ENCODE measurements at regions not wholly inside any gene's neighbourhood (a gene's known extent, or its start where the extent isn't known, plus 50 kb on each side); places are given as distances from the start of the nearest gene placed in this dataset.

GRCh38 chr14:57086271-57087162 is 182.2 kb downstream of the EXOC5 start:
- TF ChIP-seq EZH2phosphoT487 (IDR thresholded peaks at IDR 0.05; ENCODE audit: low read depth, severe bottlenecking, unreplicated experiment), result no peak
- no peak for TF ChIP-seq CTCF (IDR thresholded peaks at IDR 0.05; ENCODE audit: poor library complexity)

Data from hepatocyte (in vitro differentiated cells).